Small intestine (tissue), 7 donors: ENCODE measurements at regions not wholly inside any gene's neighbourhood (a gene's known extent, or its start where the extent isn't known, plus 50 kb on each side); places are given as distances from the start of the nearest gene placed in this dataset.

Experiments
- DNase-seq, 2 donors: peaks; one replicate each; pipeline versions ENCODE4 v3.0.0 to v3.0.0-alpha.2; 2013
- FAIRE-seq: peaks from 2 replicates; lab custom pipeline; 2012; peaks lifted over from hg19 to GRCh38; lab: Jason Lieb, UNC
- H3K27ac ChIP-seq, 3 donors: one replicate each; pipeline ENCODE4 v1.5.1; 2013; ENCODE audit warnings: low read length in 2 of 3, mild to moderate bottlenecking in 2 of 3, control low read depth in 1 of 3, inconsistent platforms in 1 of 3, low read depth in 1 of 3, moderate library complexity in 1 of 3
- H3K27me3 ChIP-seq, 3 donors: one replicate each; pipeline ENCODE4 v1.6.1; 2013; ENCODE audit warnings: low read length in 3 of 3, inconsistent platforms in 1 of 3; ENCODE audit not compliant: control insufficient read depth in 3 of 3, insufficient read depth in 3 of 3
- H3K36me3 ChIP-seq, 3 donors: one replicate each; pipeline ENCODE4 v1.6.1; 2013; ENCODE audit warnings: low read length in 3 of 3, inconsistent platforms in 1 of 3, low read depth in 1 of 3, mild to moderate bottlenecking in 1 of 3, moderate library complexity in 1 of 3; ENCODE audit not compliant: control insufficient read depth in 3 of 3, insufficient read depth in 2 of 3
- H3K4me1 ChIP-seq, 3 donors: one replicate each; pipeline ENCODE4 v1.6.1; 2013; ENCODE audit warnings: low read length in 2 of 3, inconsistent platforms in 1 of 3, low read depth in 1 of 3, mild to moderate bottlenecking in 1 of 3, moderate library complexity in 1 of 3; ENCODE audit not compliant: control insufficient read depth in 3 of 3, insufficient read depth in 2 of 3
- H3K4me3 ChIP-seq, 3 donors: one replicate each; pipeline ENCODE4 v1.5.1; 2013; ENCODE audit warnings: low read length in 3 of 3, control low read depth in 1 of 3, inconsistent platforms in 1 of 3, low read depth in 1 of 3, mild to moderate bottlenecking in 1 of 3, moderate library complexity in 1 of 3
- H3K9me3 ChIP-seq, 2 donors: one replicate each; pipeline ENCODE4 v1.6.1; 2013; ENCODE audit warnings: low read depth in 1 of 2, low read length in 1 of 2; ENCODE audit not compliant: control insufficient read depth in 2 of 2, insufficient read depth in 1 of 2
- WGBS, 3 donors: extraction: QIAGEN DNeasy Blood & Tissue Kit; methylation state at CpG; one replicate each; pipeline ENCODE4 v1.1.7; 2013; 5-methylcytosine and 5-hydroxymethylcytosine counted together
- donor health status: healthy with polysubstance abuse.
- donor health status: control.
- donor health status: control.
- donor health status: Bipolar disorder and iron deficiency.
- donor health status: healthy.

DNA sequence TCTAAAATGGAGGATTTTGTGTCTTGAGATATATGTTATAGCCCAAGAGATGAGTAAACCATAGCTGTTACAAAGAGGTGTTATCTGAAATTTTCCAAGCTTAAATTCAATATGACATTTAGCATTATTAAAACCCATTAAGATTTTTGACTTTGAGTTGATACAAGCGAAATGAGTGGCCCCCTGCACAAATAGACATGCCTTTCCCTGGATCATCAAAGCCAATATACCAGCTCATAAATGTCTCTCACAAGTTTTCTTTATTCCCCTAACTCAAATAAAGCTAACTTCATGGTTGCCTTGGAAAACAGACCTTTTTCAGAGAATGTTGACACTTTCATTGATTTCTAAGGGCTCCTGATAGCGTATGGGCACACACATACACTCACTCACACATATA lies 55.5 kb upstream of the TIAM1 start:
- no peak for FAIRE-seq
- 79 to 93% (median 87%) methylated on average over 2 of the region's 2 CpGs for WGBS, 3 donors

DNA sequence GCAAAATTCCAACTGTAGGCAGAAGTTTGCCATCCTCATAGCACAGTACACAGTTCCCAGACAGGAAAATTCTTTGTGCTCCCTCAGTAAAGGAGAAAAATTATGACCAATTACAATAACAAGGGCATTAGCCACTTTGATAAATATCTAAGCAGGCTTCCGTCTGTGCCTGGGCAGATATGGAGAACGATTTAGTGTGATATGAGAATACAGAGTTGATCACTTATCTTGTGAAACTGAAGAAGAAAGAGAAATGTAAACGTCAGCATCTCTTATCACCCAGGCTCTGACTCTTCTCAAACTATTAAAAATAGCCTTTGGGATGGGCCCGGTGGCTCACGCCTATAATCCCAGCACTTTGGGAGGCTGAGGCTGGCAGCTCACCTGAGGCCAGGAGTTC lies 54.5 kb upstream of the TIAM1 start:
- no peaks in the 10 kb centered on the region for H3K36me3 ChIP-seq
- H3K27ac ChIP-seq: no peak overlapping the region
- no peaks in the 10 kb centered on the region for H3K9me3 ChIP-seq
- FAIRE-seq (no peak), DNase-seq (no peak)
- H3K4me3 ChIP-seq: no peak overlapping the region
- H3K4me1 ChIP-seq: no peaks in the 10 kb centered on the region
- WGBS, 3 donors: 38 to 57% (median 49%) methylated on average over 5 of the region's 5 CpGs
- H3K27me3 ChIP-seq: no peaks in the 10 kb centered on the region

More for the DNA sequence above, 55.5 kb upstream of the TIAM1 start:
- H3K4me3 ChIP-seq: no peak overlapping the region
- H3K9me3 ChIP-seq: no peaks in the 10 kb centered on the region
- DNase-seq: no peak
- no peak overlapping the region for H3K27ac ChIP-seq
- no peaks in the 10 kb centered on the region for H3K4me1 ChIP-seq
- H3K27me3 ChIP-seq: no peaks in the 10 kb centered on the region
- H3K36me3 ChIP-seq: no peaks in the 10 kb centered on the region

- no peak for DNase-seq
- no peak overlapping the region for H3K4me3 ChIP-seq
- H3K27me3 ChIP-seq: no peaks in the 10 kb centered on the region
- no peaks in the 10 kb centered on the region for H3K36me3 ChIP-seq
- H3K9me3 ChIP-seq: no peaks in the 10 kb centered on the region
- no peak overlapping the region for H3K27ac ChIP-seq
- WGBS, 3 donors: 5 to 46% (median 16%) methylated on average over 1 of the region's 1 CpG
- H3K4me1 ChIP-seq: no peaks in the 10 kb centered on the region
- FAIRE-seq: no peak
Observed at GRCh38 chr21:31397939-31398338, 53.9 kb upstream of the TIAM1 start.

DNA sequence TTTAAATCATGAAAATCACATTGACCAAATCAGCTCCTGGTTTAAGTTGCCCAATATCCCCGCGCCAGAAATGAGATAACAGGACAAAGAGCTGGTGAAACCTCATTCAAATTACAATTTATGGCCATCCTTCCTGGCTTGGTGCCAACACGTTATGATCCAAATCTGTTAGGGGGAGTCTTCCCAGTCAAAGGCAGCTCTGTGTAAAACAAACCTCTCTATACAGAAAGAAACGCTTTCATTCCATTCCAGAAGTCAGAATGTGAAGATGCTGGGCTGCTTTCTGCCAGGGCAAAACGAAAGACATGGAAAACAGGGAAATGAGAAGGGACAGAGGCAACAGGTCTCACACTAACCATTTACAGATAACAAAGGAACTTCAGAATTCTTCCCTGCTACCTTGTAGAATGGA lies 53.5 kb upstream of the TIAM1 start:
- Histone ChIP-seq H3K36me3 (no peaks in the 10 kb centered on the region), H3K9me3 (no peaks in the 10 kb centered on the region), H3K27me3 (no peaks in the 10 kb centered on the region), H3K4me3 (no peak overlapping the region), H3K4me1 (no peaks in the 10 kb centered on the region), H3K27ac (no peak overlapping the region)
- FAIRE-seq (no peak), DNase-seq (peak; percentile 2 to 63)
- WGBS, 3 donors: 8 to 20% (median 19%) methylated on average over 5 of the region's 5 CpGs

DNA sequence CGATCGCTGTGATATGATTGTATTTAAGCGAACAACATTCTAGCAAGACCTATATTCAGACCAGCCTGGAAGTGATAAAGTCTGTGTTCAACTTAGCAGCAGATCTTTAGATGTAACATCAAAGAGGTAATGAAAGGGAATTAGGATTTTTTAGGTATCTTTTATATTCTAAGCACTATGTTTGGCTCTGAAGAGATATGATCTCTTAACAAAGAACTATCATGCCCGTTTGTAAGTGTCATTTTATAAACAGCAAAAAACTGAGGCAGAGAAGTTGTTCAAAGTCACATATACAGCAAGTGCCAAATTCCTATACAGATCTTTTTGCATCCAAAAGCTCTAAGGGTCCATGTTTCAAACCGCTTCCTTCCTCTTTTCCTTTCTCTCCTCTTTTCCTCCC lies 53.0 kb upstream of the TIAM1 start:
- DNase-seq: no peak
- WGBS, 3 donors: 70 to 81% (median 72%) methylated on average over 5 of the region's 5 CpGs
- no peaks in the 10 kb centered on the region for H3K36me3 ChIP-seq
- H3K27me3 ChIP-seq: no peaks in the 10 kb centered on the region
- H3K4me1 ChIP-seq: no peaks in the 10 kb centered on the region
- FAIRE-seq: no peak
- H3K4me3 ChIP-seq: no peak overlapping the region
- H3K9me3 ChIP-seq: no peaks in the 10 kb centered on the region
- no peak overlapping the region for H3K27ac ChIP-seq

- H3K4me1 ChIP-seq: no peaks in the 10 kb centered on the region
- FAIRE-seq (no peak), DNase-seq (no peak)
- 94 to 96% (median 95%) methylated on average over 4 of the region's 4 CpGs for WGBS, 3 donors
- H3K9me3 ChIP-seq: no peaks in the 10 kb centered on the region
- H3K4me3 ChIP-seq: no peak overlapping the region
- no peaks in the 10 kb centered on the region for H3K27me3 ChIP-seq
- H3K27ac ChIP-seq: no peak overlapping the region
- H3K36me3 ChIP-seq: no peaks in the 10 kb centered on the region
Observed at GRCh38 chr21:31396399-31396798, 52.3 kb upstream of the TIAM1 start.

DNA sequence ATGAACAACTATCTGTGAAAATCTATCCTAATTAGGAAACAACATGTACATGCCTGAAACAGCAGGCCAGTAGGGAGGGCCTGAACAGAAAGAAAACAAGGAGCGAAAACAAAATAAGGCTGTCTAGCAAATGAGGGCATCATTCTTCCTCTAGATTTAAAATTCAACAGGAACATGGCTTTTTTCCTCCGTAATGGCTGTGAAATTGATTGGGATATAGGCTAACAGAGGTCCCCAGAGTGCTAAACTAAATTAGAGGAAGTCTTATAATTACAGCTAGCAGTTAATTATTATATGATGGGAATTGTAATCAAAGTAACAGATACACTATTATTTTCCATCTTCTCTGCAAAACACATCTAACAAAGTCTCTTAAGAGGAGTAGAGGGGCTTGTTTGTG lies 51.7 kb upstream of the TIAM1 start:
- H3K9me3 ChIP-seq: no peaks in the 10 kb centered on the region
- no peak overlapping the region for H3K27ac ChIP-seq
- H3K4me1 ChIP-seq: no peaks in the 10 kb centered on the region
- no peaks in the 10 kb centered on the region for H3K27me3 ChIP-seq
- no peaks in the 10 kb centered on the region for H3K36me3 ChIP-seq
- 86 to 91% (median 88%) methylated on average over 2 of the region's 2 CpGs for WGBS, 3 donors
- DNase-seq (no peak), FAIRE-seq (no peak)
- H3K4me3 ChIP-seq: no peak overlapping the region

GRCh38 chr21:31395268-31395667 lies 51.2 kb upstream of the TIAM1 start:
- H3K9me3 ChIP-seq: no peaks in the 10 kb centered on the region
- 88 to 93% (median 90%) methylated on average over 9 of the region's 9 CpGs for WGBS, 3 donors
- H3K36me3 ChIP-seq: no peaks in the 10 kb centered on the region
- H3K4me3 ChIP-seq: no peak overlapping the region
- DNase-seq (no peak), FAIRE-seq (no peak)
- H3K27ac ChIP-seq: no peak overlapping the region
- no peaks in the 10 kb centered on the region for H3K27me3 ChIP-seq
- no peaks in the 10 kb centered on the region for H3K4me1 ChIP-seq

DNA sequence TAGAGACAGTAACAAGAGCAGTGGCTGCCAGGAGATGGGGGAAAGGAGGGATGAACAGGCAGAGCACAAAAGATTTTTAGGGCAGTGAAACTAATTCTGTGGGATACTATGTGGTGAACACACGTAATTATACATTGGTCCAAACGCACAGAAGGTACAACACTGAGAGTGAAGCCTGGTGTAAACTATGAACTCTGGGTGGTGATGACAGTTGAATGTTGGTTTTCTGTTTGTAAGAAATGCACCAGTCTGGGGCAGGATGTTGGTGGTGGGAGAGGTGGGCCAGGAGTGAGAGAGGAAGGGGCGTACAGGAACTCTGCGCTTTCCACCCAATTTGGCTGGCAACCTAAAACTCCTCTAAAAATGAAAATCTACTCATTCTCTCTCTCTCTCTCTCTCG lies 50.2 kb upstream of the TIAM1 start:
- DNase-seq: no peak
- no peaks in the 10 kb centered on the region for H3K36me3 ChIP-seq
- H3K4me1 ChIP-seq: no peaks in the 10 kb centered on the region
- H3K4me3 ChIP-seq: no peak overlapping the region
- H3K27me3 ChIP-seq: no peaks in the 10 kb centered on the region
- no peak overlapping the region for H3K27ac ChIP-seq
- no peak for FAIRE-seq
- 74 to 89% (median 82%) methylated on average over 4 of the region's 5 CpGs for WGBS, 3 donors
- no peaks in the 10 kb centered on the region for H3K9me3 ChIP-seq
